Nephron progenitor cell (in vitro differentiated cells): ENCODE measurements at regions not wholly inside any gene's neighbourhood (a gene's known extent, or its start where the extent isn't known, plus 50 kb on each side); places are given as distances from the start of the nearest gene placed in this dataset.

Experiments used
- DNase-seq: peaks from one replicate; pipeline ENCODE4 v3.0.0; 2021
- H3K27ac Mint-ChIP-seq: 2 replicates; pipeline ENCODE4 v1.8.0; 2021; ENCODE audit warnings: mild to moderate bottlenecking, moderate library complexity, mixed read lengths
- H3K27me3 Mint-ChIP-seq: 2 replicates; pipeline ENCODE4 v1.8.0; 2021; ENCODE audit warnings: mild to moderate bottlenecking, low read depth, mixed read lengths; ENCODE audit not compliant: poor library complexity
- H3K36me3 Mint-ChIP-seq: 2 replicates; pipeline ENCODE4 v1.8.0; 2021; ENCODE audit warnings: low read depth, mixed read lengths
- H3K4me1 Mint-ChIP-seq: 2 replicates; pipeline ENCODE4 v1.8.0; 2021; ENCODE audit warnings: mixed read lengths
- H3K4me3 Mint-ChIP-seq: 2 replicates; pipeline ENCODE4 v1.8.0; 2021; ENCODE audit warnings: mild to moderate bottlenecking, moderate library complexity, mixed read lengths
- H3K9me3 Mint-ChIP-seq: 2 replicates; pipeline ENCODE4 v1.8.0; 2021; ENCODE audit warnings: mild to moderate bottlenecking, moderate library complexity, mixed read lengths
- CTCF ChIP-seq: fragments of 200-600 bp; sonication (generic); IDR thresholded peaks from 2 replicates; pipeline ENCODE4 v1.5.0; 2021; ENCODE audit warnings: antibody characterized with exemption

GRCh38 chr11:11782532-11783110 lies 59.2 kb upstream of the USP47 start:
- no peak for TF ChIP-seq CTCF
- Mint-ChIP-seq H3K27ac (no peak overlapping the region), H3K36me3 (no peaks in the 10 kb centered on the region), H3K27me3 (peaks cover 29% of the 10 kb centered on the region), H3K9me3 (peaks cover 14% of the 10 kb centered on the region), H3K4me1 (no peaks in the 10 kb centered on the region), H3K4me3 (no peak overlapping the region)
- no peak for DNase-seq

GRCh38 chr11:11780858-11781257 lies 60.9 kb upstream of the USP47 start:
- Mint-ChIP-seq H3K9me3 (peaks cover 10% of the 10 kb centered on the region), H3K4me3 (no peak overlapping the region), H3K27me3 (peaks cover 43% of the 10 kb centered on the region), H3K36me3 (no peaks in the 10 kb centered on the region), H3K4me1 (no peaks in the 10 kb centered on the region), H3K27ac (no peak overlapping the region)
- no peak for DNase-seq
- TF ChIP-seq CTCF: no peak

- no peak for TF ChIP-seq CTCF
- no peaks in the 10 kb centered on the region for H3K4me1 Mint-ChIP-seq
- DNase-seq: no peak
- peaks cover 2% of the 10 kb centered on the region for H3K9me3 Mint-ChIP-seq
- H3K4me3 Mint-ChIP-seq: no peak overlapping the region
- H3K36me3 Mint-ChIP-seq: no peaks in the 10 kb centered on the region
- H3K27ac Mint-ChIP-seq: no peak overlapping the region
- peaks cover 47% of the 10 kb centered on the region for H3K27me3 Mint-ChIP-seq
Measured at GRCh38 chr11:11779975-11780374, 61.8 kb upstream of the USP47 start.

GRCh38 chr11:11777897-11778296 lies 63.9 kb upstream of the USP47 start:
- no peak for DNase-seq
- Mint-ChIP-seq H3K4me3 (no peak overlapping the region), H3K36me3 (no peaks in the 10 kb centered on the region), H3K4me1 (no peaks in the 10 kb centered on the region), H3K9me3 (no peaks in the 10 kb centered on the region), H3K27ac (no peak overlapping the region), H3K27me3 (peaks cover 49% of the 10 kb centered on the region)
- no peak for TF ChIP-seq CTCF

GRCh38 chr11:11776714-11777113 lies 65.1 kb upstream of the USP47 start:
- no peak overlapping the region for H3K4me3 Mint-ChIP-seq
- no peak for TF ChIP-seq CTCF
- H3K27ac Mint-ChIP-seq: no peak overlapping the region
- peaks cover 48% of the 10 kb centered on the region for H3K27me3 Mint-ChIP-seq
- H3K4me1 Mint-ChIP-seq: no peaks in the 10 kb centered on the region
- H3K9me3 Mint-ChIP-seq: no peaks in the 10 kb centered on the region
- no peaks in the 10 kb centered on the region for H3K36me3 Mint-ChIP-seq
- DNase-seq: no peak

- H3K36me3 Mint-ChIP-seq: no peaks in the 10 kb centered on the region
- no peaks in the 10 kb centered on the region for H3K4me1 Mint-ChIP-seq
- peaks cover 44% of the 10 kb centered on the region for H3K27me3 Mint-ChIP-seq
- TF ChIP-seq CTCF: no peak
- H3K27ac Mint-ChIP-seq: peak overlapping the region; percentile 8
- H3K9me3 Mint-ChIP-seq: no peaks in the 10 kb centered on the region
- H3K4me3 Mint-ChIP-seq: no peak overlapping the region
- DNase-seq: no peak
Measured at GRCh38 chr11:11774928-11775327, 66.8 kb upstream of the USP47 start.
